ENCODE measurements at regions not wholly inside any gene's neighbourhood (a gene's known extent, or its start where the extent isn't known, plus 50 kb on each side); places are given as distances from the start of the nearest gene placed in this dataset.
"Not testable (repeated sequence)": the region's sequence is repeated elsewhere in the genome, so short reads cannot be mapped to it uniquely, and the experiment has no call there.

DNA sequence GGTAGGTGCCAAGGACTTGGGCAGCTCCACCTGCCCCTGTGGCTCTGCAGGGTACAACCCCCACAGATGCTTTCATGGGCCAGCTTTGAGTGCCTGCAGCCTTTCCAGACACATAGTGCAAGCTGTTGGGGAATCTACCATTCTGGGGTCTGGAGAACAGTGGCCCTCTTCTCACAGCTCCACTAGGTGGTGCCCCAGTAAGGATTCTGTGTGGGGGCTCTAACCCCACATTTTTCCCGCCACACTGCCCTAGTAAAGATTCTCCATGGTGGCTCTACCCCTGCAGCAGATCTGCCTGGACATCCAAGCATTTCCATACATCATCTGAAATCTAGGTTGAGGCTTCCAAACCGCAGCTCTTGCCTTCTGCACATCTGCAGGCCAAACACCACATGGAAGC is 149.7 kb upstream of the FNDC3A start:
- peaks cover 0 to 20% (median 11%) of the 10 kb centered on the region in 11 donors for H3K9me3 Mint-ChIP-seq
- intact Hi-C loops (cut with micrococcal nuclease), result no loop called here
- H3K27me3 Mint-ChIP-seq, result no peaks in the 10 kb centered on the region
- POLR2A ChIA-PET, result interaction anchor here (0.5 kb wide), 1 partner anchor 289 kb away, joined by 3 read pairs; no protein-coding TSS in a partner anchor
- DNase-seq (no peak), ATAC-seq (no peak)
- peaks cover 12 to 21% (median 15%) of the 10 kb centered on the region in 7 donors for H3K4me1 Mint-ChIP-seq
- H3K36me3 ChIP-seq (ENCODE audit: control insufficient read depth in 2 of 3, insufficient read depth in 3 of 3, low read length in 3 of 3), result no peaks in the 10 kb centered on the region
- H3K27ac Mint-ChIP-seq, result no peak overlapping the region
- H3K9me3 ChIP-seq (ENCODE audit: control insufficient read depth in 2 of 3, low read length in 3 of 3), result no peaks in the 10 kb centered on the region
- no peak overlapping the region for H3K4me3 Mint-ChIP-seq
- CTCF ChIA-PET, result no interaction called here
- H3K27me3 ChIP-seq (ENCODE audit: control insufficient read depth in 2 of 2, insufficient read depth in 2 of 2, low read length in 2 of 2), result no peaks in the 10 kb centered on the region
- no peak overlapping the region for H3K27ac ChIP-seq (ENCODE audit: low read depth, low read length)
- H3K4me3 ChIP-seq (ENCODE audit: low read length), result no peak overlapping the region
- H3K4me1 ChIP-seq (ENCODE audit: control insufficient read depth in 2 of 2, insufficient read depth in 2 of 2, low read length in 2 of 2), result peaks cover 10% of the 10 kb centered on the region in 2 donors
- peaks cover 0 to 12% (median 8%) of the 10 kb centered on the region in 5 donors for H3K36me3 Mint-ChIP-seq

DNA sequence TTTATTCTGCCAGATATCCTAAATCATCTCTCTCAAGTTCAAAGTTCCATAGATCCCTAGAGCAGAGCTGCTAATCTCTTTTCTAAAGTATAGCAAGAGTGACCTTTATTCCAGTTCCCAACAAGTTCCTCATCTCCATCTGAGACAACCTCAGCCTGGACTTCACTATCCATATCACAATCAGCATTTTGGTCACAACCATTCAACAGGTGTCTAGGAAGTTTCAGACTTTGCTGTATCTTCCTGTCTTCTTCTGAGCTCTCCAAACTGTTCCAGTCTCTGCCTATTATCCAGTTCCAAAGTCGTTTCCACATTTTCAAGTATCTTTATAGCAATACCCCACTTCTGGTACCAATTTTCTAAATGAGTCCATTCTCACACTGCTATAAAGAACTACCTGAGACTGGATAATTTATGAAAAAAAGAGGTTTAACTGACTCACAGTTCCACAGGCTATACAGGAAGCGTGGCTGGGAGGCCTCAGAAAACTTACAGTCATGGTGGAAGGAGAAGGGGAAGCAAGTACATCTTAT is 148.7 kb upstream of the FNDC3A start:
- H3K27ac Mint-ChIP-seq; DNase-seq; ATAC-seq; H3K27me3 Mint-ChIP-seq; CTCF ChIA-PET; H3K27me3 ChIP-seq (ENCODE audit: control insufficient read depth in 2 of 2, insufficient read depth in 2 of 2, low read length in 2 of 2); H3K36me3 ChIP-seq (ENCODE audit: control insufficient read depth in 2 of 3, insufficient read depth in 3 of 3, low read length in 3 of 3); intact Hi-C loops (cut with micrococcal nuclease); H3K4me3 Mint-ChIP-seq; H3K27ac ChIP-seq (ENCODE audit: low read depth, low read length); H3K4me3 ChIP-seq (ENCODE audit: low read length); POLR2A ChIA-PET; H3K9me3 ChIP-seq (ENCODE audit: control insufficient read depth in 2 of 3, low read length in 3 of 3): not testable (repeated sequence)
- peaks cover 10% of the 10 kb centered on the region in 2 donors for H3K4me1 ChIP-seq (ENCODE audit: control insufficient read depth in 2 of 2, insufficient read depth in 2 of 2, low read length in 2 of 2)
- Mint-ChIP-seq H3K4me1 (peaks cover 12 to 21% (median 15%) of the 10 kb centered on the region in 7 donors), H3K36me3 (peaks cover 0 to 12% (median 11%) of the 10 kb centered on the region in 5 donors), H3K9me3 (peaks cover 0 to 20% (median 11%) of the 10 kb centered on the region in 11 donors)

DNA sequence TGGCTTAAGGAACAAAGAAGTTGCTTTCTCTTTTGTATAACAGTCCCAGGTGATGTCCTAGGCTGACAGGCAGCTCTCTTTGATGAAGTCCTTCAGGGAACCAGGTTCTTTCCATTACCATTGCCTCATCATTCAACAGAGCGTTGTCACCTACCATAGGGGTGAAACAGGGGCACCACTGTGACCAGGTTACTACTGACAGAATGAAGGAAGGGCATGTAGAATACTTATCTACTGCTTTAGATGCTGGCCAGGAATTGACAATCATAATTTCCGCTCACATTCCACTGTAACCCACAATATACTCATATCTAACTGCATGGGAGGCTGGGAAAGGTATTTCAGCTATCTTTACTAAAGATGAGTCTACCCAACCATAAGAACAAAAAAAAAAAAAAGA is 148.0 kb upstream of the FNDC3A start:
- peaks cover 0 to 21% (median 11%) of the 10 kb centered on the region in 11 donors for H3K9me3 Mint-ChIP-seq
- no peak overlapping the region for H3K4me3 Mint-ChIP-seq
- H3K36me3 Mint-ChIP-seq, result peaks cover 0 to 16% (median 14%) of the 10 kb centered on the region in 5 donors
- Histone ChIP-seq H3K27ac (ENCODE audit: low read depth, low read length) (no peak overlapping the region), H3K4me3 (ENCODE audit: low read length) (no peak overlapping the region), H3K4me1 (ENCODE audit: control insufficient read depth in 2 of 2, insufficient read depth in 2 of 2, low read length in 2 of 2) (peaks cover 10% of the 10 kb centered on the region in 2 donors), H3K27me3 (ENCODE audit: control insufficient read depth in 2 of 2, insufficient read depth in 2 of 2, low read length in 2 of 2) (no peaks in the 10 kb centered on the region), H3K36me3 (ENCODE audit: control insufficient read depth in 2 of 3, insufficient read depth in 3 of 3, low read length in 3 of 3) (no peaks in the 10 kb centered on the region), H3K9me3 (ENCODE audit: control insufficient read depth in 2 of 3, low read length in 3 of 3) (no peaks in the 10 kb centered on the region)
- intact Hi-C loops (cut with micrococcal nuclease), result no loop called here
- CTCF ChIA-PET, result no interaction called here
- POLR2A ChIA-PET, result no interaction called here
- H3K27me3 Mint-ChIP-seq, result no peaks in the 10 kb centered on the region
- DNase-seq (no peak), ATAC-seq (no peak)
- H3K27ac Mint-ChIP-seq, result no peak overlapping the region
- peaks cover 12 to 21% (median 15%) of the 10 kb centered on the region in 7 donors for H3K4me1 Mint-ChIP-seq

DNA sequence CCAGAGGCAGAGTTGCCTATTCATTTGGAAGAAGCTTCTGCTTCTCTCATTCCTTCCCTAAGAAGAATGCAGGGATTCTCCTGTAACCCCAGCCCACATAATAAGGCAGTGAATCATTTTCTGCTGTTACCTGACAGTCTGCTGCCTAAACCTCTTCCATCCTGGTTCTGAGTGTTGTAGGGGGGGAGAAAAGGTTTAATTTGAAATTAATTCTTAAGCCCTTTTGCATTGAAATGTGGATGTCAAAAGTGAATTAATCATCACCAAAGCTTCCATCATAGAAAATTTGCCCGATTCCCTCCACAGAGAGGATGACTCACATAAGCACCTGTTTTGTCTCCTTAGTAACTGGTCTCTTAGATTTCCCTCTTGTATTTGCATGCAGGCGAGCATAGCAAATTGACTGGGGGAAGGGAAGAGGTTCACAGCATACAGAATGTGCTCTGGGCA is 146.7 kb upstream of the FNDC3A start:
- ChIA-PET POLR2A (no interaction called here), CTCF (interaction anchor here (0.9 kb wide), 1 partner anchor 57 kb away, joined by 4 read pairs; no protein-coding TSS in a partner anchor)
- ATAC-seq (peak; percentile 48), DNase-seq (no peak)
- Histone ChIP-seq H3K4me1 (ENCODE audit: control insufficient read depth in 2 of 2, insufficient read depth in 2 of 2, low read length in 2 of 2) (peaks cover 10% of the 10 kb centered on the region in 2 donors), H3K9me3 (ENCODE audit: control insufficient read depth in 2 of 3, low read length in 3 of 3) (no peaks in the 10 kb centered on the region), H3K27ac (ENCODE audit: low read depth, low read length) (no peak overlapping the region), H3K36me3 (ENCODE audit: control insufficient read depth in 2 of 3, insufficient read depth in 3 of 3, low read length in 3 of 3) (no peaks in the 10 kb centered on the region), H3K27me3 (ENCODE audit: control insufficient read depth in 2 of 2, insufficient read depth in 2 of 2, low read length in 2 of 2) (no peaks in the 10 kb centered on the region), H3K4me3 (ENCODE audit: low read length) (no peak overlapping the region)
- H3K9me3 Mint-ChIP-seq, result peaks cover 0 to 24% (median 16%) of the 10 kb centered on the region in 11 donors
- H3K4me3 Mint-ChIP-seq, result no peak overlapping the region
- peak overlapping the region in 1 of 9 donors; percentile 12 for H3K27ac Mint-ChIP-seq
- peaks cover 12 to 21% (median 15%) of the 10 kb centered on the region in 7 donors for H3K4me1 Mint-ChIP-seq
- peaks cover 0 to 16% (median 14%) of the 10 kb centered on the region in 5 donors for H3K36me3 Mint-ChIP-seq
- H3K27me3 Mint-ChIP-seq, result no peaks in the 10 kb centered on the region
- intact Hi-C loops (cut with micrococcal nuclease), result no loop called here

DNA sequence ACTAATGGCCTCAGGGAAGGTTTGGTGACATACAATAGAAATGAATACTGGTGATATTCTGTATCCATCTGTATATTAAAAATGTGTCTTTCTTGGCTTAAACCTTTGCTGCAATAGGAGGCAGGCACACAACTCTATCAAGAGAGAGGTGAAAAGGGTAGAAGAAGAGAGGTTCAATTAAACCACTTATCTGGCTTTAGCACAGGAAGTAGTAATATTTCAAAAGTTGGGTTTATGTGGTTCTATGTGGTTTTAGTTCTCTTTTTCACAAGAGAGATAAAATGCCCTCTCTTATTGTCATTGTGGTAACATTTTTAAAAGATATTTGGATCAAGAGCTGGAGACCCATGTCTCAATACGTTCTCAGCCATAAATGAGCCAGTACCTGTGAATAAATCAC is 146.2 kb upstream of the FNDC3A start:
- intact Hi-C loops (cut with micrococcal nuclease), result no loop called here
- H3K4me3 ChIP-seq (ENCODE audit: low read length), result no peak overlapping the region
- H3K4me1 ChIP-seq (ENCODE audit: control insufficient read depth in 2 of 2, insufficient read depth in 2 of 2, low read length in 2 of 2), result peaks cover 10% of the 10 kb centered on the region in 2 donors
- ChIA-PET POLR2A (no interaction called here), CTCF (no interaction called here)
- H3K9me3 ChIP-seq (ENCODE audit: control insufficient read depth in 2 of 3, low read length in 3 of 3), result no peaks in the 10 kb centered on the region
- no peaks in the 10 kb centered on the region for H3K36me3 ChIP-seq (ENCODE audit: control insufficient read depth in 2 of 3, insufficient read depth in 3 of 3, low read length in 3 of 3)
- Mint-ChIP-seq H3K27me3 (no peaks in the 10 kb centered on the region), H3K9me3 (peaks cover 0 to 30% (median 18%) of the 10 kb centered on the region in 11 donors), H3K4me3 (no peak overlapping the region), H3K27ac (no peak overlapping the region), H3K36me3 (peaks cover 0 to 16% (median 14%) of the 10 kb centered on the region in 5 donors), H3K4me1 (peaks cover 12 to 21% (median 15%) of the 10 kb centered on the region in 7 donors)
- ATAC-seq, result peak; percentile 66
- H3K27ac ChIP-seq (ENCODE audit: low read depth, low read length), result no peak overlapping the region
- DNase-seq, result no peak
- H3K27me3 ChIP-seq (ENCODE audit: control insufficient read depth in 2 of 2, insufficient read depth in 2 of 2, low read length in 2 of 2), result no peaks in the 10 kb centered on the region

DNA sequence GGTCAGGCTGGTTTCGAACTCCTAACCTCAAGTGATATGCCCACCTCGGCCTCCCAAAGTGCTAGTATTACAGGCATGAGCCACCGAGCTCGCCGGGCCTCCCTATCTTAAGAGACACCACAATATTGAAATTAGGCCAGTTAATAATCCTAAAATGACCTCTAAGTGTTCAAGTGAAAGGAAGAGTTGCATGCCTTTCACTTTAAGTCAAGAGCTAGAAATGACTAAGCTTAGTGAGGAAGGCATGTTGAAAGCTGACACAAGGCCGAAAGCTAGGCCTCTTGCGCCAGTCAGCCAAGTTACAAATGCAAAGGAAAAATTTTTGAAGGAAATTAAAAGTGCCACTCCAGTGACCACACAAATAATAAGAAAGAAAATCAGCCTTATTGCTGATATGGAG is 144.5 kb upstream of the FNDC3A start:
- peaks cover 0 to 17% (median 15%) of the 10 kb centered on the region in 5 donors for H3K36me3 Mint-ChIP-seq
- no peak overlapping the region for H3K4me3 ChIP-seq (ENCODE audit: low read length)
- H3K4me1 Mint-ChIP-seq, result peaks cover 12 to 21% (median 15%) of the 10 kb centered on the region in 7 donors
- peaks cover 10% of the 10 kb centered on the region in 2 donors for H3K4me1 ChIP-seq (ENCODE audit: control insufficient read depth in 2 of 2, insufficient read depth in 2 of 2, low read length in 2 of 2)
- no peaks in the 10 kb centered on the region for H3K9me3 ChIP-seq (ENCODE audit: control insufficient read depth in 2 of 3, low read length in 3 of 3)
- ChIA-PET POLR2A (interaction anchor here (0.7 kb wide), 1 partner anchor 26 kb away, joined by 3 read pairs; no protein-coding TSS in a partner anchor), CTCF (no interaction called here)
- DNase-seq (no peak), ATAC-seq (no peak)
- H3K4me3 Mint-ChIP-seq, result no peak overlapping the region
- H3K27ac Mint-ChIP-seq, result no peak overlapping the region
- no peak overlapping the region for H3K27ac ChIP-seq (ENCODE audit: low read depth, low read length)
- no peaks in the 10 kb centered on the region for H3K27me3 ChIP-seq (ENCODE audit: control insufficient read depth in 2 of 2, insufficient read depth in 2 of 2, low read length in 2 of 2)
- no peaks in the 10 kb centered on the region for H3K36me3 ChIP-seq (ENCODE audit: control insufficient read depth in 2 of 3, insufficient read depth in 3 of 3, low read length in 3 of 3)
- H3K9me3 Mint-ChIP-seq, result peaks cover 0 to 38% (median 21%) of the 10 kb centered on the region in 11 donors
- no peaks in the 10 kb centered on the region for H3K27me3 Mint-ChIP-seq
- intact Hi-C loops (cut with micrococcal nuclease), result no loop called here

DNA sequence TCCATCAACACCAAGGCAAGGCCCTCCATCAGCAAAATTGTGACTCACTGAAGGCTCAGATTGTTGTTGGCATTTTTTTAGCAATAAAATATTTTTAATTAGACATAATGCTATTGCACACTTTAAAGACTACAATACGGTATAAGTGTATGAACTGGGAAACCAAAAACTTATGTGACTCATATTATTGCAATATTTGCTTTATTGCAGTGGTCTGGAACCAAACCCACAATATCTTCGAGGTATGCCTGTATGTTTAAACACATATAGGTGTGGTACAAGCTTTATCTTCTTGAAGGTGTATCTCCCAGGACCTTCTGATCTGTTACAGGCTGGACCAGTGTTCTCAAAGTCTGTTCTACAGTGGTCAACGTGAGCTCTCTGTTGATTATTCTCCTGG is 142.3 kb upstream of the FNDC3A start:
- H3K27me3 Mint-ChIP-seq, result peaks cover 0 to 4% (median 0%) of the 10 kb centered on the region in 5 donors
- H3K4me3 ChIP-seq (ENCODE audit: low read length), result no peak overlapping the region
- ATAC-seq (no peak), DNase-seq (no peak)
- no peak overlapping the region for H3K27ac Mint-ChIP-seq
- H3K27me3 ChIP-seq (ENCODE audit: control insufficient read depth in 2 of 2, insufficient read depth in 2 of 2, low read length in 2 of 2), result no peaks in the 10 kb centered on the region
- H3K36me3 Mint-ChIP-seq, result peaks cover 0 to 8% (median 6%) of the 10 kb centered on the region in 5 donors
- H3K9me3 Mint-ChIP-seq, result peaks cover 0 to 25% (median 8%) of the 10 kb centered on the region in 11 donors
- POLR2A ChIA-PET, result no interaction called here
- H3K27ac ChIP-seq (ENCODE audit: low read depth, low read length), result no peak overlapping the region
- peaks cover 10 to 21% (median 14%) of the 10 kb centered on the region in 7 donors for H3K4me1 Mint-ChIP-seq
- peaks cover 10% of the 10 kb centered on the region in 2 donors for H3K4me1 ChIP-seq (ENCODE audit: control insufficient read depth in 2 of 2, insufficient read depth in 2 of 2, low read length in 2 of 2)
- no peaks in the 10 kb centered on the region for H3K36me3 ChIP-seq (ENCODE audit: control insufficient read depth in 2 of 3, insufficient read depth in 3 of 3, low read length in 3 of 3)
- H3K4me3 Mint-ChIP-seq, result no peak overlapping the region
- intact Hi-C loops (cut with micrococcal nuclease), result no loop called here
- H3K9me3 ChIP-seq (ENCODE audit: control insufficient read depth in 2 of 3, low read length in 3 of 3), result no peaks in the 10 kb centered on the region
- CTCF ChIA-PET, result no interaction called here

All from naive thymus-derived CD4-positive, alpha-beta T cell (primary cell).